Left lung (tissue), 4 donors: ENCODE measurements at regions not wholly inside any gene's neighbourhood (a gene's known extent, or its start where the extent isn't known, plus 50 kb on each side); places are given as distances from the start of the nearest gene placed in this dataset.
A peak's percentile ranks its signal among the peaks of the same experiment; 100 is the strongest.

Experiments
- ATAC-seq: fragments of 200-7000 bp; cut with Tn5 transposase; one replicate; pipeline ENCODE4 v1.9.1; 2020; ENCODE audit warnings: moderate library complexity
- DNase-seq, 4 donors: peaks; one replicate each; pipeline ENCODE4 v3.0.0-alpha.2; 2013 to 2020
- H3K27ac ChIP-seq, 2 donors: fragments of 200-600 bp; sonication (generic) in 1 of 2; one replicate each; pipeline versions ENCODE4 v1.5.0 to v1.8.0; 2020 to 2021
- H3K27me3 ChIP-seq, 2 donors: fragments of 200-600 bp; sonication (generic) in 1 of 2; one replicate each; pipeline versions ENCODE4 v1.5.0 to v1.8.0; 2020 to 2021
- H3K36me3 ChIP-seq, 2 donors: fragments of 200-600 bp; sonication (generic) in 1 of 2; one replicate each; pipeline versions ENCODE4 v1.5.0 to v1.8.0; 2020 to 2021
- H3K4me1 ChIP-seq, 2 donors: fragments of 200-600 bp; one replicate each; pipeline ENCODE4 v1.8.0; 2021
- H3K4me3 ChIP-seq, 2 donors: fragments of 200-600 bp; sonication (generic) in 1 of 2; one replicate each; pipeline versions ENCODE4 v1.5.0 to v1.8.0; 2020 to 2021; ENCODE audit warnings: mild to moderate bottlenecking in 1 of 2
- H3K9me3 ChIP-seq, 2 donors: fragments of 200-600 bp; sonication (generic) in 1 of 2; one replicate each; pipeline versions ENCODE4 v1.5.0 to v1.8.0; 2020 to 2021
- intact Hi-C, 2 donors: fragments of 100-400 bp; cut with DNase I; formaldehyde crosslinking; loops; one replicate each; pipeline versions ENCODE4 v1.11.2 to v1.14.2; 2022
- TF ChIP-seq, protein P1 (sequence below), 2 donors: fragments of 200-600 bp; sonication (generic) in 1 of 2; IDR thresholded peaks; one replicate each; pipeline versions ENCODE4 v1.5.0 to v1.8.0; 2021; ENCODE audit warnings: antibody characterized with exemption in 2 of 2
- donor health status: DM: no; HTN: yes; CAD: no.
- donor health status: DM: no; HTN: no; CAD: no.

GRCh38 chr14:27484633-27485032, 886.8 kb upstream of the NOVA1 start:
- H3K36me3 ChIP-seq: no peaks in the 10 kb centered on the region
- no peaks in the 10 kb centered on the region for H3K4me1 ChIP-seq
- H3K27ac ChIP-seq: no peak overlapping the region
- intact Hi-C loops: no loop called here
- no peak for DNase-seq
- H3K4me3 ChIP-seq: no peak overlapping the region
- no peaks in the 10 kb centered on the region for H3K9me3 ChIP-seq
- TF ChIP-seq, protein P1, sequence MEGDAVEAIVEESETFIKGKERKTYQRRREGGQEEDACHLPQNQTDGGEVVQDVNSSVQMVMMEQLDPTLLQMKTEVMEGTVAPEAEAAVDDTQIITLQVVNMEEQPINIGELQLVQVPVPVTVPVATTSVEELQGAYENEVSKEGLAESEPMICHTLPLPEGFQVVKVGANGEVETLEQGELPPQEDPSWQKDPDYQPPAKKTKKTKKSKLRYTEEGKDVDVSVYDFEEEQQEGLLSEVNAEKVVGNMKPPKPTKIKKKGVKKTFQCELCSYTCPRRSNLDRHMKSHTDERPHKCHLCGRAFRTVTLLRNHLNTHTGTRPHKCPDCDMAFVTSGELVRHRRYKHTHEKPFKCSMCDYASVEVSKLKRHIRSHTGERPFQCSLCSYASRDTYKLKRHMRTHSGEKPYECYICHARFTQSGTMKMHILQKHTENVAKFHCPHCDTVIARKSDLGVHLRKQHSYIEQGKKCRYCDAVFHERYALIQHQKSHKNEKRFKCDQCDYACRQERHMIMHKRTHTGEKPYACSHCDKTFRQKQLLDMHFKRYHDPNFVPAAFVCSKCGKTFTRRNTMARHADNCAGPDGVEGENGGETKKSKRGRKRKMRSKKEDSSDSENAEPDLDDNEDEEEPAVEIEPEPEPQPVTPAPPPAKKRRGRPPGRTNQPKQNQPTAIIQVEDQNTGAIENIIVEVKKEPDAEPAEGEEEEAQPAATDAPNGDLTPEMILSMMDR (IDR thresholded peaks at IDR 0.05): no peak
- no peak for ATAC-seq
- H3K27me3 ChIP-seq: no peaks in the 10 kb centered on the region

- ATAC-seq: no peak
- Histone ChIP-seq H3K27ac (no peak overlapping the region), H3K4me1 (no peaks in the 10 kb centered on the region), H3K4me3 (no peak overlapping the region), H3K9me3 (no peaks in the 10 kb centered on the region), H3K36me3 (no peaks in the 10 kb centered on the region), H3K27me3 (no peaks in the 10 kb centered on the region)
- intact Hi-C loops: no loop called here
- TF ChIP-seq, protein P1 (IDR thresholded peaks at IDR 0.05): no peak
- DNase-seq: no peak
Measured at GRCh38 chr14:27485193-27485592, 887.4 kb upstream of the NOVA1 start.

GRCh38 chr14:27506272-27506671, 908.4 kb upstream of the NOVA1 start:
- peak in 1 of 4 donors; percentile 11 for DNase-seq
- intact Hi-C loops: no loop called here
- no peak overlapping the region for H3K4me3 ChIP-seq
- peaks cover 0 to 35% of the 10 kb centered on the region in 2 donors for H3K9me3 ChIP-seq
- H3K4me1 ChIP-seq: no peaks in the 10 kb centered on the region
- no peaks in the 10 kb centered on the region for H3K27me3 ChIP-seq
- no peak for ATAC-seq
- TF ChIP-seq, protein P1 (IDR thresholded peaks at IDR 0.05): no peak
- no peaks in the 10 kb centered on the region for H3K36me3 ChIP-seq
- no peak overlapping the region for H3K27ac ChIP-seq

DNA sequence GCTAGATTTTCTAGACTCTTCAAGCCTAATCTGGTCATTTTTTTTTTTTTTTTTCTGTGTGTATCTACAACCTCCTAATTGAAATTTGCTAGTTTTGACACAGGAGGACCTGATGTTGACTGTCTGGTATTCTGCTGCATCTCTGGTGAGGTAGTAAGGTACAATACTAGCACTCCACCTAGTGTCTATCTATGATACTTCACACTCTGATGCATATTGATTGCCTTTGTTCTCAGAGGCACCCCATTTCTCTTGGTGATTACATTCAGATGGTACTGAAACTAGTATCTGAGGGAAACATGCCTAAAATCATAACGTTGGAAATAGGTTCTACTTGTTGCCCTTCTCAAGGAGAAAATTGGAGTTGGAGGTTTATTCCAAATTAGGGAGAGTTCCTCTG, 930.5 kb upstream of the NOVA1 start:
- TF ChIP-seq, protein P1 (IDR thresholded peaks at IDR 0.05): no peak
- no peaks in the 10 kb centered on the region for H3K36me3 ChIP-seq
- intact Hi-C loops: no loop called here
- peaks cover 0 to under 1% of the 10 kb centered on the region in 2 donors for H3K9me3 ChIP-seq
- no peak overlapping the region for H3K4me3 ChIP-seq
- ATAC-seq: peak; percentile 31
- no peaks in the 10 kb centered on the region for H3K4me1 ChIP-seq
- no peak overlapping the region for H3K27ac ChIP-seq
- DNase-seq: peak in 1 of 4 donors; percentile 2
- no peaks in the 10 kb centered on the region for H3K27me3 ChIP-seq

- ATAC-seq (no peak), DNase-seq (no peak)
- H3K4me1 ChIP-seq: no peaks in the 10 kb centered on the region
- H3K9me3 ChIP-seq: peaks cover 0 to 8% of the 10 kb centered on the region in 2 donors
- H3K27me3 ChIP-seq: no peaks in the 10 kb centered on the region
- no peak overlapping the region for H3K4me3 ChIP-seq
- H3K36me3 ChIP-seq: no peaks in the 10 kb centered on the region
- TF ChIP-seq, protein P1 (IDR thresholded peaks at IDR 0.05): no peak
- intact Hi-C loops: no loop called here
- H3K27ac ChIP-seq: no peak overlapping the region
Measured at GRCh38 chr14:27536748-27537147, 938.9 kb upstream of the NOVA1 start.
